NB4 (cell line): ENCODE measurements at regions not wholly inside any gene's neighbourhood (a gene's known extent, or its start where the extent isn't known, plus 50 kb on each side); places are given as distances from the start of the nearest gene placed in this dataset.

Source experiments
- TF ChIP-seq, protein P1 (sequence below): IDR thresholded peaks from one replicate; pipeline ENCODE4 v1.5.1; 2012; ENCODE audit warnings: low read depth, low read length
- TF ChIP-seq, protein P2 (sequence below): IDR thresholded peaks from 2 replicates; pipeline ENCODE4 v1.6.1; 2011; ENCODE audit warnings: low read depth, low read length

DNA sequence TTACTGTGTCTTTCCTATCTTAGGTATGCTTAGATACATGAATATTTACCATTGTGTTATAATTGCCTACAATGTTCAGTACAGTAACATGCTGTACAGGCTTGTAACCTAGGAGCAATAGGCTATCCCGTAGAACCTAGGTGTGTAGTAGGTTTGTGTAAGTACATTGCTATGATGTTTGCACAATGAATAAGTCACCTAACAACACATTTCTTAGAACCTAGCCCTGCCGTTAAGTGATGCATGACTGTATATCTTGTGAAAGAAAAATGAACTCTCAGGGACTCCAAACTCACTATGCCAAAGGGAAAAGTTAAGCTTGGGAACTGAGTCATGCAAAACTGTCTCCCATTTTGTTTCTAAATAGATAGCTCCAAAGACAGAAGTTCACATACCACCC is 91.5 kb upstream of the ACP3 start:
- TF ChIP-seq, protein P1, sequence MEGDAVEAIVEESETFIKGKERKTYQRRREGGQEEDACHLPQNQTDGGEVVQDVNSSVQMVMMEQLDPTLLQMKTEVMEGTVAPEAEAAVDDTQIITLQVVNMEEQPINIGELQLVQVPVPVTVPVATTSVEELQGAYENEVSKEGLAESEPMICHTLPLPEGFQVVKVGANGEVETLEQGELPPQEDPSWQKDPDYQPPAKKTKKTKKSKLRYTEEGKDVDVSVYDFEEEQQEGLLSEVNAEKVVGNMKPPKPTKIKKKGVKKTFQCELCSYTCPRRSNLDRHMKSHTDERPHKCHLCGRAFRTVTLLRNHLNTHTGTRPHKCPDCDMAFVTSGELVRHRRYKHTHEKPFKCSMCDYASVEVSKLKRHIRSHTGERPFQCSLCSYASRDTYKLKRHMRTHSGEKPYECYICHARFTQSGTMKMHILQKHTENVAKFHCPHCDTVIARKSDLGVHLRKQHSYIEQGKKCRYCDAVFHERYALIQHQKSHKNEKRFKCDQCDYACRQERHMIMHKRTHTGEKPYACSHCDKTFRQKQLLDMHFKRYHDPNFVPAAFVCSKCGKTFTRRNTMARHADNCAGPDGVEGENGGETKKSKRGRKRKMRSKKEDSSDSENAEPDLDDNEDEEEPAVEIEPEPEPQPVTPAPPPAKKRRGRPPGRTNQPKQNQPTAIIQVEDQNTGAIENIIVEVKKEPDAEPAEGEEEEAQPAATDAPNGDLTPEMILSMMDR, result no peak
- TF ChIP-seq, protein P2, sequence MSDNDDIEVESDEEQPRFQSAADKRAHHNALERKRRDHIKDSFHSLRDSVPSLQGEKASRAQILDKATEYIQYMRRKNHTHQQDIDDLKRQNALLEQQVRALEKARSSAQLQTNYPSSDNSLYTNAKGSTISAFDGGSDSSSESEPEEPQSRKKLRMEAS, result no peak
